ELF-1 (cell line): ENCODE measurements at regions not wholly inside any gene's neighbourhood (a gene's known extent, or its start where the extent isn't known, plus 50 kb on each side); places are given as distances from the start of the nearest gene placed in this dataset.

Experiments
- DNase-seq: peaks from one replicate; pipeline ENCODE4 v3.0.0-alpha.2; 2016; ENCODE audit warnings: low read depth, low spot score

- DNase-seq = peak; percentile 95
Measured at GRCh38 chr4:174400603-174401302, 117.0 kb downstream of the CEP44 start.

GRCh38 chr4:174398728-174399127 is 115.0 kb downstream of the CEP44 start:
- DNase-seq = no peak

GRCh38 chr4:174397366-174398155 is 113.8 kb downstream of the CEP44 start:
- no peak for DNase-seq

- DNase-seq = no peak
Measured at GRCh38 chr4:174396599-174397110, 112.9 kb downstream of the CEP44 start.

GRCh38 chr4:174394915-174395314 is 111.2 kb downstream of the CEP44 start:
- no peak for DNase-seq

GRCh38 chr4:174389439-174389838 is 105.7 kb downstream of the CEP44 start:
- DNase-seq = no peak

- no peak for DNase-seq
Measured at GRCh38 chr4:174388461-174389145, 104.9 kb downstream of the CEP44 start.

- no peak for DNase-seq
Measured at GRCh38 chr4:174387721-174388120, 104.0 kb downstream of the CEP44 start.

- DNase-seq = no peak
Measured at GRCh38 chr4:174387143-174387542, 103.4 kb downstream of the CEP44 start.

GRCh38 chr4:174383783-174384182 is 100.1 kb downstream of the CEP44 start:
- peak; percentile 66 for DNase-seq

GRCh38 chr4:174382938-174383605 is 99.4 kb downstream of the CEP44 start:
- DNase-seq = peak; percentile 86
